Activated CD4-positive, alpha-beta T cell treated with anti-CD3 and anti-CD28 coated beads for 48 hours (primary cell): ENCODE measurements at regions not wholly inside any gene's neighbourhood (a gene's known extent, or its start where the extent isn't known, plus 50 kb on each side); places are given as distances from the start of the nearest gene placed in this dataset.

Experiments
- DNase-seq: peaks from one replicate; pipeline ENCODE4 v3.0.0-alpha.2; 2020

DNA sequence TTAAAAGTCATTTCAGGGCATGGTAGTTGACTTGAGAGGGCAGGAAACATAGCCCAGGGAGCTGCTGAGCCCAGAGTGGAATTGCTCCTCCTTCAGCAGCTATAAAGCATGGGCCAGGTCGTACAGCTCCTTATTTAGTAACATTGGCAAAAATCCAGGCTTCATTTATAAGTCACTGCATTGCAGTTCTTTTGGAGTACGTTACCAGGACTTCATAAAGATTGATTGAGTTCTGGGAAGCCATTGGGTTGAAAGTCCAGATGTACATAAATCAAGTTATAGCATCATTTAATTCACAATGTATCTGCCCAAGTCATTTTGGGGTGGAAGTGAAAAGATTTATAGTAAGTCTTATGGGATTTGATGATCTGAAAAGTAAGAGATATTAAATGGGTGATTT lies 53.0 kb upstream of the ANKEF1 start:
- DNase-seq: no peak

DNA sequence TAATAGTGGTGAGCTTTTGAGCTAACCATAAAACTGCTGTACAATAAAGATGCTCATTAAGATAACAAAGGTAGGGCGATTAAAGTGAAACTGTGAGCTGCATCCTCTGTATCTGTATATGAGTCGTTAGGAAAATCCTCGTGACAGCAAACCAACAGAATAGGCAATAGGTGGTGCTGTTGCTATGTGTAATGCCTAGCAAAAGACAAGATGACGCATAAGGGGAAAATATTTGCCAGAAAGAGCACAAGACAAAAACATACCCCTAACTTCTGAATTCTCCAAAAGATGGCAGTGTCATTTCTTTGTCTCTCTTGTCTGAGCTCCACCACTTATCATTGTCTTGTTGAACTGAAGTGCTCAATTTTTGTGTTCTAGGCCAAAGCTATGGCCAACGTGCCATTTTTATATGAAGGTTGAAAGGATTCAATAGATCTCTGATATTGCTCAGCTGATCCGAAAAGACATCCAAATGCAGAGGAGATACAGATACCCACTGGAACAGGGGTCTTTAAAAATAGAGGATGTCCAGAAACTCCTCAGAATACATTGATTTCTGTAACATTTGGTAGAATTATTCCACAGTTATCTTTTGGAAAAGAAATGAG lies 56.3 kb upstream of the ANKEF1 start:
- peak; percentile 29 for DNase-seq

DNA sequence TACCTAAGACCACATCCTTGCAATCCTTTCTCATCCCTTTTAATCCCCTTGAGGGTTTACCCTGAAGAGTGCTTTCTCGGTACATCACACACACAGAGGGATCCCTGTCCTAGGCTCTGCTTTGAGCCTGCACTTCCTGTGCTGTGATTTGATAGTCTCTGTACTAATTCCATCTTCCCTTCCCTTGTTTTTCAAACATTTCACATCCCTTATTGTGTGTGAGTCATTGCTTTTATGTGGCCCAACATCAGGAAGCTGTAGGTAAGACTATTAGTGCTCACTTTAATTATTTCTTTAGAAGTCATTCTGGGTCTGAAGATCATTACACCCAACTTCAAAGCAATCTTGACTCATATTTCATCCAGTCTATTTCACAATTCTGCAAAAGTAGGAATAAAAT lies 57.2 kb upstream of the ANKEF1 start:
- DNase-seq: no peak

DNA sequence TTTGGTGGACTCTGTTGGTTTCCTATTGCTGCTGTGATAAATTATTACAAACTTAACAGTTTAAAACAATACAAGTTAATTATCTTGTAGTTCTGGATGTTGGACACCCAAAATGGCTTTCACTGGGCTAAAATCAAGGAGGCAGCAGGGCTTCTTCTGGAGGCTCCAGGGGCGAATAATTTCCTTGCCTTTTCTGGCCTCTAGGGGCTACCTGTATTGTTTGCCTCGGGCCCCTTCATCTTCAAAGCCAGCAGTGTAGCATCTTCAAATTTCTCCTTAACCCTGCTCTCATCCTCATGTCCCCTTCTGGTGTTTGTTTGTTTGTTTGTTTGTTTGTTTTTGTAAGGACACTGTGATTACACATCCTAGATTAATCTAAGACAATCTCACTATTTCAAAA lies 60.5 kb upstream of the ANKEF1 start:
- no peak for DNase-seq

DNA sequence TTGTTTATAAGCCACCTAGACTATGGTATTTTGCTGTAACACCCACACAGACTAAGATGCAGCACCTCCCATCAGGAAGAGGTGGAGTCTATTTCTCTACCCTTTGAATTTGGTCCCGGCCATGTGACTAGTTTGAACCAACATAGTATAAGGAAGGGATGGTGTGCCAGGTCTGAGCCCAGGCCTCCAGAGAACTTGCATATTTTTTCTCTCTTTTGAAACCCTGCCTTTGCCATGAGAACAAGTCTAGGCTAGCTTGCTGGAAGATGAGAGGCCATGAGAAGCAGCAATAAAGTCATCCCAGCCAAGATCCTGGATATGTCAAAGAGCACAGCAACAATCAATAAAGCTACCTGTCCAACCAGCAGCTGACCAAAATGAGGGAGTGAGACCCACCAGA lies 63.0 kb upstream of the ANKEF1 start:
- no peak for DNase-seq

DNA sequence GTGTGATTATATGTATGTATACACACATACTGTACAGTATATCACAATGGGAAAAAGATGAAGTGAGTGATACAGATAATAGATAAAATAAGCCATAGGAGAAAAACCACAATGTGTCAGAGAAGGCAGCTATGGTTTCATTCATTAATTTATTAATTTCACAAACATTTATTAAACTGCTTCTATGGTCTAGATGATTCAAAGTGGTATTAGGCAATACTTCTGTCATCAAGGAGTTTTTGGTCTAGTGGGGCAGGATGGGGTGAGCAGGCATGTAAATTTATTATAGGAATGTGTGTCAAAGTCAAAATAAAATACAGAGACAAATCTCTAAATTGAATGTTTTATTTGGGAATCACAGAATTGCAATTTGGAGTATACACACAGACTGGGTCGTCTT lies 65.2 kb upstream of the ANKEF1 start:
- no peak for DNase-seq

DNA sequence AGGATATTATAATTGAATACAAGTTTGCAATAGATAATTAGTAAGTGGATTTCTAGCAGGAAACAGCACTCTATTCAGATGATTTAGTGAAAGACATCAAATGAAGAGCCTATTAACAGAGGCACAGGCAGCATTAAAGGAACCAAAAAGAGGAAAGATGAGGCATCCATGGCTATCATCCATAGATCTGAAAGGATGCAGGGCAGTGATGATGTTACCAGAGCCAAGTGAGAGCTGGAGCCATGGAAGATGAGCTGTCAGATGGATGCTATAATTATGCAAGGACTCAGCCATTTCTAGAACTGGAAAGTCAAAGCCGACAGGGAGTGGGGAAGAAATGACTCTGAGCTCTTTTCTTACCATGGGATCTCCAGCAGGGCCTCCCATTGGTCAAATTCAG lies 66.8 kb upstream of the ANKEF1 start:
- no peak for DNase-seq

DNA sequence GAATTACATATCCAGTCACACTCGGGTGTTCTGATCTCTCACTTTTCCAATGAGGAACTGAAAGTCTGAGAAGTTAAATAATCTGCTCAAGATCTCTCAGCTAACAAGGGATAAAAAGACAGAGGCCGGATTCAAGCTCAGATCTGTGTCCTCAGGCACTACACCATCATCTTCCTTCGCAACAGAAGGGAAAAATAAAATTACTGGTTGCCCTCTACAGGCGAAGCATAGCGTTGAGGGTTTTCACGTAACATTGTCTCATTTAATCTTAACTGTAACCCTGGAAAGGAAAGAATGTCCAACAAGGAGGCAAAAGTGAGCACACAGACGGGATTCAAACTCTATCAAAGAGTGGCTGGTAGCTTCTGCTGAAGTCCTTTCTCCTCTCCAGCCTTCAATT lies 67.8 kb upstream of the ANKEF1 start:
- no peak for DNase-seq

DNA sequence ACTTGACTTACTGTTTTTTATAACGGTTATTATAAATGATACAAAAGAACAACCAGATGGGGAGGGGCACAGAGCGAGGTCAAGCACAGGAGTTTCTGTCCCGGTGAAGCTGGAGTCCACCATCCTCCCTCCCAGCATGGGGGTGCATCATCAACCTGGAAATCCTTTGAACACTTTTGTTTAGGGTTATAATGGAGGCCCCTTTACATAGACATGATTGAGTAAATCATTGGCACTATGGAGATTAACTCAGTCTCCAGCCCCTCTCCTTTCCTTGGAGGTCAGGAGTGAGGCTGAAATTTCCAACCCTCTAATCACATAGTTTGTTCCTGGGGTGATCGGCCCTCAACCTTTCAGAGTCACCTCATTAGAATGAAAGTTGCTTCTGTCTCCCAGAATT lies 71.8 kb upstream of the ANKEF1 start:
- DNase-seq: no peak

DNA sequence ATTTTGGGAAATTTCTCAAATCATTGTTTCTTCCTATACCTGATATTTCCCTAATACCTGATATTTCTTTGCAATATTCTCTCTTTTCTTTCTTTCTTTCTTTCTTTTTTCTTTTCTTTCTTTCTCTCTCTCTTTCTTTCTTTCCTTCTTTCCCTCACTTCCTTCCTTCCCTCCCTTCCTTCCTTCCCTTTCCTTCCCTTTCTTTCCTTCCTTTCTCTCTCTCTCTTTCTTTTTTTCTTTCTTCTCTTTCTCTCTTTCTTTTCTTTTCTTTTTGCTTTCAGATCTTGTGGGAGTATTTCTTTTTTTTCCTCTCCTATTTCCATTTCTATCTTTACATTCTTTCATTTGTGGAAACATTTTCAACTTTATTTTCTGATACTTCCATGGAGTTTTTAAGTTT lies 76.1 kb upstream of the ANKEF1 start:
- no peak for DNase-seq

DNA sequence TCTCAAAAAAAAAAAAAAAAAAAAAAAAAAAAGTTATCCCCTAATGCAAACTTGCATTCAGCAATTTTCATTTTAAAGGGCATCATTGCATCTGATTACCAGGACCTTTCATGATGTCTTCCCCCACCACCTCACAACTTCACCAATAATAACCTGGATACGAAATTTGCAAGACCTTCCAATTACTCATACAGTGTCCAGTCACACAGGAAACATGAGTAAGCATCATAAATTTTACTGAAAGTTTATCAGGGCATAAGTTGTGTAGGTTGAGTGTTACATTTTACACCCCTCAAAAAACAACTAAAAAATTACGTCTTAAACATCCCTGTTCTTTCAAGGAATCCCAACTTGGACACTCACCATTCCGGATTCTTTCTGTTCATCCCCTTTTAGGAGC lies 79.1 kb upstream of the ANKEF1 start:
- no peak for DNase-seq

DNA sequence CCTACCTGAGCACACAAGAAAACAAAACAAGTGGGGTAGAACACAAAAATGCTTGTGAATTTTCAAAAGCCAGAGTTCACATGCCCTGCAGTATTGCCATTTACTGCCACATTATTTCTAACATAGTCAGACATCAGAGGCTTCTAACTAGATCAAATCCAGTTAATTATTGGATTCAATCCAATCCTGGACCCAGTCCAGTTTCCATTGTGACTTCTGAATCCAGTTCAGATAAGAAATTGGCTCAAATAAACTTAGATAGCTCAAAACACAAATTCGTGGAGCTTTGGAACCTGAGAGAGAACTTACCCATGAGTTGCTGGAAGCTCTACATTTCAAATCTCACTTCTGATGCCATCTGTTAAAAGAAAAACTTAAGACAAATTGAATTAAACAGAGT lies 85.2 kb upstream of the ANKEF1 start:
- no peak for DNase-seq

DNA sequence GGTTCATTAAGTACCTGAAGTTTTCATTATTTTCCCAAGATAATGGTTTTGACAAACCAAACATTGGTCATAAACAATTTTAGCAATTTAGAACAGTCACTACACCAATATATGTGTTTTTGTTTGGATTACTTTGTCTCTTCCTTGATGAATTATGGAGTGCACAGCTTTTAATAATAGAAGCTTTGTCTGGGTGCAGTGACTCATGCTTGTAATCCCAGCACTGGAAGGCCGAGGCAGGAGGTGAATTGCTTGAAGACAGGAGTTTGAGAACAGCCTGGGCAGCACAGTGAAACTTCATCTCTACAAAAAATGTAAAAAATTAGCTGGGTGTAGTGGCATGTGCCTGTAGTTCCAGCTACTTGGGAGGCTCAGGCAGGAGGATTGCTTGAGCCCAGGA lies 89.4 kb upstream of the ANKEF1 start:
- DNase-seq: no peak

DNA sequence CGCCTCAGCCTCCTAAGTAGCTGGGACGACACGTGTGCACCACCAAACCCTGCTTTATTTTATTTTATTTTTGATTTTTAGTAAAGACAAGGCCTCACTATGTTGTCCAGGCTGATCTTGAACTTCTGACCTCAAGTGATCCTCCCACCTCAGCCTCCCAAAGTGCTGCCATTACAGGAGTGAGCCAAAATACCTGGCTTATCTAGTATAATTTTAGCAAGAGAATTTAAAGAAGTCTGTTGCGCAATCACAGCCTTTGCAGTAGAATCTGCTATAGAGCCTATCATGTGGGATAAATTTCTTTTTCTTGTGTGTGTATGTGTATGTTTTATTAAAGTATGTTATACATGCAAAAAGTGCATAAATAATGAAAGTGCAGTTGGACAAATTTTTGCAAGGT lies 92.1 kb upstream of the ANKEF1 start:
- DNase-seq: no peak

DNA sequence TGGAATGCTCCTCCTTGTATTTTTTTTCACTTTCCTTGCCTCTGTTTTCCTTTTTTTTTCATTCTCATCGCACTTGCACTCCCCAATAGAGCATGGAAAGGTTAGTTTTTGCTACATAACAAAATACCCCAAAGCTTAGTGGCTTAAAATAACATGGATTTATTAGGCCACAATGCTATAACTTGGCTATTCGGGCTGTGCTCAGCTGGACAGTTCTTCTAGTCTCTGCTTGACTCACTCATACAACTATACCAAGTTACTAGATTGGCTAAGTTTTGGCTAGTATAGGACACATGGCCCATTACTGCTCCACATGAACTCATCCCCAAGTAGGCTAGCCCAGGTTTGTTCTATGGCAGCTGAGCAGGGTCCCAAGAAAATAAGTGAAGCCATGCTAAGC lies 94.5 kb upstream of the ANKEF1 start:
- no peak for DNase-seq

DNA sequence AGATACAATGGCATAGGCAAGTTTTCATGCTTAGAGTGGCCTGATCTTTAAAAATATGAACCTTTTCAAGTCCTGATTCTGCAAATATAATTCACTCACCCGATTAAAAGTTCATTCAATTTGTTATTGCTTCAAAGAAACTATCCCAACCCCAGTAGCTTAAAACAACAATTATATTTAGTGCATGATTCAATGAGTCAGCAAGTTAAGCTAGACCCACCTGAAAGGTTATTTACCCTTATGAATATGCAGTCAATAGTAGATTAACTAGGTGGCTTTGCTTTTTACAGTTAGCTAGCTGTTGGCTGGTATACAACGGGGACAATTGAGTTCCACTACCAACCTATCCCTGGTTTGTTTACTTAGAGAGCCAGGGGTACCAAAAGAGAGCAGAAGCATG lies 95.6 kb upstream of the ANKEF1 start:
- no peak for DNase-seq

DNA sequence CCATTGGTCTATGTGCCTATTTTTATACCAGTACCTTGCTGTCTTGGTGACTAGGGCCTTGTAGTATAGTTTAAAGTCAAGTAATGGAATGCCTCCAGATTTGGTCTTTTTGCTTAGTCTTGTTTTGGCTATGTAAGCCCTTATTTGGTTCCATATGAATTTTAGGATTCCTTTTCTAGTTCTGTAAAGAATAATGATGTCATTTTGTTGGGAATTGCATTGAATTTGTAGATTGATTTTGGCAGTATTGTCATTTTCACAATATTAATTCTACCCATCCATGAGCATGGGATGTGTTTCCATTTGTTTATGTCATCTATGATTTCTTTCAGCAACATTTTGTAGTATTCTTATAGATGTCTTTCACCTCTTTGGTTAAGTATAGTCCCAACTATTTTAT lies 96.4 kb upstream of the PAK5 start:
- no peak for DNase-seq

DNA sequence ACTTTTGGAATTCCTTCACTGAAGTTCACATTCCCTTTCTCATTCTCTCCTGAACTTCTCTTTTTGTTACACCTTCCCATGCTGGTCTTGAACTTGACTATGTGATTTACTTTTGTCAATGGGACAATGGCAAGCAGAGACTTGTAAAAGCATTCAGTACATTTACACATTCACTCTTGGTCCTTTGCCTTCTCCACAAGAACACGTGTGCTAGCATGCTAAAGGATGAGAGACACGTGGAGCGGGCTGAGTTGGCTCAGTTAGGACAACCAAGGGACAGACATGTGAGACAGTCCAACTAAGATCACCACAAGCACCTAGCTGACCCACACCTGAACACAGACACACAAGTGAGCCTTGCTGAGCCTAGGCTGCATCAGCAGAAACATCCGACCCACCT lies 91.3 kb upstream of the PAK5 start:
- DNase-seq: no peak

DNA sequence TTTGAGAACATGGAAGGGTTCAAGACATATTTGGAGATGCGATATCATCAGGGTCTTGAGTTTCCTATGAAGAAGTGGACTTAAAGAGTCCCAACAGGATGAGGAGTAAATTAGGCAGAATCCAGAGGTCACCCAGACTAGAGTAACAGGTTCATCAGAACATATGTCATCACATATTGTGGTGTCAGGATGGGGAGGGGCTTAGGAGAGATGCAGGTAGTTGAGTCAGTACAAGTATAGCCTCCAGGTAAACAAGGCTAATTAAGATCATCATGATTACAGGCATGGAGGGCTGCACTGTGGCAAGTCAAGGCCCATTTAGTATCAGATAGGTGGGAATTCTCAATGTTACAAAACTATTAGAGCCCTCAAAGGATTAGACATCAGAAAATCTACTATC lies 90.1 kb upstream of the PAK5 start:
- no peak for DNase-seq

DNA sequence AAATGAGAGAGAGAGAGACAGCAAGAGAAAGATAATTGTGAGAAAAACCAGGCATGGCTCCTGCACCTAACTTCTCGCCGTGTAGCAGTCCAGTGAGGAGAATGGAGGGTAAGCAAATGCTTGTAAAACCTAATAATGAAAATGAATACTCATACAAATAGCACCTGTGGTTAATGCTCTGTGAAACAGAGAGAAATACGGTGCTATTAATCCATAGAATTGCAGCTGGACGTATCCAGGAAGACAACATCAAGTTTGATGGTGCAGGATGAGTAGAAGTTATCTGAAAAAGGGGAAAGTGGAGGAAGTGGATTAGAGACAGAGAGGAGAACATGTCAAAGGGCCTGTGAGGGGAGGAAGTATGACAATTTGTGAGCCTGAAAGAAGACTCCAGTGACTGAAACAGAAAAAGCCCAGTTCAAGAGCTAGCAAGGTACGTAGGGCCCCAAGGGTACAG lies 89.4 kb upstream of the PAK5 start:
- DNase-seq: no peak

DNA sequence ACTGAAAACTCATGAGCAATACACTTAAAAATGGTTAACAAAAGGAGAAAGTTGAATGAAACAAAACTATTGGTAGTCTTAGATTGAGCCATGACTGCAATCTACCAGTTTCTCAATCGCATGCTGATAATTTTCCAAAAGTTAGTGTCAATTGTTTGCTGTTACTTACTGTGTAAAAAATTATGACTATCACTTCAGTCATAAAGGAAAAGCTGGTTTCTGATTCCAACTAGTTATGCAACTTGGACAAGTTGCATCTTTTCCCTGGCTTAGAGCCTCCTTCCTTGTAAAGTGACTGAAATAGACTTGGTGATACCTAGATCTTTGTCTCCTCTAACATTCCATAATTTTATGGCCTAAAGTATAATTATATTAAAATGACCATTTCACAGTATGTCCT lies 88.3 kb upstream of the PAK5 start:
- DNase-seq: no peak

DNA sequence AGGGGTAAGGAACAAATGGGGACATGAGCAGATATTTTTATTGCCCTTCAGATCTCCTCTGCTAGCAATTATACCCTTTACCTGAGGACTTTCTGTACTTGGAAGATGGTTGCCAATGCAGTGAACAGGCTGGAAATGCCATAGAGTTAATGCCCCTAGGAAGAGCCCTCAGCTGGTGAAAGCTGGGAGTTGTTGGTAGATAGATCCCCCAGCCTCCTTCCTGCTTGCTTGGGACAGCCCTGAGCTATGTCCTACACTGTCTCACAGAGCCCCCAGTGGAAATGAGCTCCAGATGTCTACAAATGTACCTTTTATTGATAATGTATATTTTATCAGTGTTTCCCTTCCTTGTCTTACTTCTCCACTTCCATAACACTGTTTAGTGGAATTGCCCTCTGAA lies 87.6 kb upstream of the PAK5 start:
- DNase-seq: no peak

DNA sequence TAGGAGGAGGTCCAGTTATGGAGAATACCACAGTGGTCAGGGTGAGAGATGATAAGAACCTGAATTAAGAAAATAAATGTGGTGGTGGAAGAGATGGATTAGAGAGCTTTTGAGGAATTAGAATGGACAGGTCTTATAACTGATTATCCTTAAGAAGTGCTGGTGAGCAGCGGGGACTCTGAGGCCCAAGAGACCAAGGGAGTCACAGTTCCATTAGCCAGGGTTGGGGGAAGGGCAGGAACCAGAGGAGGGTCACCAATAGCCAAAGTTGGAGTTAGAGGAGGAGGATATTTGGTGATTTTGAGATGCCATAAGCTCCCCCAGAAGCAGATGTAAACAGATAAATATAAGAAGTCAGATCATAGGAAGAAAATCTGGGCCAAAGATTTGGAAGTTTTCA lies 87.1 kb upstream of the PAK5 start:
- no peak for DNase-seq

DNA sequence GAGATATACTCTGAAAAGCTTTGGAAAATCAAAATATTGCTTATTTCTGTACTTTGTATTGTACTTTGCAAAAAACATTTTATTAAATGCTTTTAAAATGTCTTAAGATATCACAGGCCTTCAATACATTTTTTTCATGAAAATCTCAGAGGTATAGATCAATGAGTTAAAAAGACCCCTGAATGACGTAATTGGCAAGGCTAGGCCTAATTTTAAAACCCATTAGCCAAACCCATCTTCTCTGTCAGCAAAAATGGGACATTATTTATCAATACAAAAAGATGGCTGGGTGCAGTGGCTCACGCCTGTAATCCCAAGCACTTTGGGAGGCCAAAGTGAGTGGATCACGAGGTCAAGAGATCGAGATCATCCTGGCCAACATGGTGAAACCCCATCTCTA lies 84.8 kb upstream of the PAK5 start:
- no peak for DNase-seq

DNA sequence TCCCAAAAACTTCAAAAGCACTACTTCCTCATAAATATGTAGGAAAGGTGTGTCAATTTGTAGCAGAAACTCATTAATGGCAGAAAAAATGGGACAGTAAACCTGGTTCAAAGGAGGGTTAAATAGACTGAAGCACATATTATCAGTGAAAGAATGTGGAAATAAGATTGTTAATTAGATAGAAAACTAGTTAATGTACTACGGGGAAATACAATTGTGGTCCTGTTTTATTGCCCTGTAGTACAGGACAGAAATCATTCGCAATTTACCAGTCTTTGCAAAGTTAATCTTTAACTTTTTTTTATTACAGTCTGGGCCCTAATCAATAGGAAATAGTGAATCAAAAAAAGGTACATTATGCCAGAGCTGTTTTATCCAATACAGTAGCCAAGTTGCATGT lies 82.0 kb upstream of the PAK5 start:
- no peak for DNase-seq
